ENCODE measurements at regions not wholly inside any gene's neighbourhood (a gene's known extent, or its start where the extent isn't known, plus 50 kb on each side); places are given as distances from the start of the nearest gene placed in this dataset.
A peak's percentile ranks its signal among the peaks of the same experiment; 100 is the strongest.

DNA sequence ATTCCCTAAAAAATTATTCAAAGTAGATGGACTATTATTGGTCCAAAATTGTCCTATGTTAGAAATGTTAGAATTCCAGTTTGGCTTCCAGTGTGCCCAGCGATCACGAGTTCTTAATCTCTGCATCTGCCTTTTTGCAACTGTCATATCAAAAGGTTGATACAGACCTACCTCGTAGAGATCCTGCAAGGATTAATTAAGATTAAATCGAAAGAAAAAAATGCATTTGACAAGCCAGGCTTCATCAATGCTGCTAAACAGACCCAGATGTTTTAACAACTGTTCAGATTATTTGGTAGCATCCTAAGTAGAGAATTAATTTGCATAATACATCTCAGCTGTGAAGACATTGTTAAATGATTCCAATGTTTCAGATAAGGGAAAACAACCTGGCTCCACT lies 336.5 kb downstream of the CRPPA start:
- no peak for DNase-seq

DNA sequence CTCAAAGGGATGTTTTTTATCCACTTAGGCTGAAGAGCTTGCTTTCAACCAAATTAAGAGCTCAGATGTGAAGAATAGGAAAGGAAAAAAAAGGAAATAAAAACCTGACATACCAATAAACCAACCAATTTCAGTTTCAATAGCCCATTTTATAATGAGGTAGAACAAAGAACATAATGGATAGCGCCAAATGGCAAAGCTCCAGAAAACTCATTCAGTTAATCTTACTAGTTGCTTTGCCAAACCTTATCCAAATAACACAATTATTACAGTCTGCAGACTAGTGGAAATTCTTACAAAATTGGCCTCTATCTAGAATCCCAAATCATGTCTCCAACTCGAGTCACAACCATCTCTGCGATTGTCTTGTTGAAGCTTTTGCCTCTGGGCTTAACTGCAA lies 337.0 kb downstream of the CRPPA start:
- DNase-seq: no peak

DNA sequence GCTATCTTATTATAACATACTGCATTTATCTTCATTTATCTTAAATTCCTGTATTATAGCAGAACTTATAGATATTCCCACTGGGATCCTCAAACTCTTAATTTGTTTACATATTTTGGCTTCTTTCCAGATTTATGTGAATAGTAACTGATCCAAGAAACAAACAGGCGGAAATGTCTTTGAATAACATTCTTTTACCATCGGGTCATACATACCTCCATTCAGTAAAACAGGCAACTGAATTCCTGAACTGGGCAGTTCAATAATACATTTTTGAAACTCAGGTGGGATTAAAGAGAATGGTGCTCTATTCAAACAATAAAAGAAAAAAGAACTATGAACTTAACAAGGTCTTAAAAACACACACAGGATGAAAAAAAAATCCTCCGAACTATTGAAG lies 337.4 kb downstream of the CRPPA start:
- no peak for DNase-seq

DNA sequence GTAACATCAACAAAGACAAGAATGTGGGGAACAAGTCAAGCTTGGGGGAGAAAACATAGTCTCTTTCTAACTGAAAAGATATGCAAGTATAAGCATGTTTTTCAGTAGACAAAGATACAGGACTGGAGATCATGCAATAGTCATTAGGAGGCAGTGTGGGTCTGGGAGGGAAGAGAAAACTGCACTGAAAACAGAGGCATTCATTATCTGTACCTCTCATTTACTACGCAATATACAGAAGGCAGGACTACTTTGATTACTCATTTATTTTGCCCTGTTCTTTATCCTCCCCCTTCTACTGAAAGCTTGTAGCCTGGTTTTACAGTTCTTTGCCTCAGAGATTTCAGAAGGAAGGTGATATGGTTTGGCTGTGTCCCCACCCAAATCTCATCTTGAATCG lies 341.2 kb downstream of the CRPPA start:
- no peak for DNase-seq

DNA sequence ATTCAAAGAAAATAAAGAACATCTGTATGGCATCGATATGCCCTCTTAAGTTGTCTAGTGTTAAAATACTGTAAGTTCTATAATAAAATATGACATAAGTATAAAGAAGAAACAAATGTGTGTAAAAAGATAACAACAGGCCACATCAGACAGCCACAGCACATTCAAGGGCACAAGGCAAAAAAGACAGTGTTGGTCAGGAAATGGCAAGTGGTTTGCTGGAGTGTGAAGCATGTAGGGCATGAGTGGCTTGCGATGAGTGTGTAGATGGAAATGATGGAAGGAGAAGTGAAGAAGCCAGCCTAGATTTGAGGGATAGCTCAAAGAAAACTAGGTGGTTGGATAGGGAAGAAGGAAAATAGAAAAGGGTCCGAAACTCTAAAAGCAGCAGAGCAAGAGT lies 341.6 kb downstream of the CRPPA start:
- DNase-seq: no peak

DNA sequence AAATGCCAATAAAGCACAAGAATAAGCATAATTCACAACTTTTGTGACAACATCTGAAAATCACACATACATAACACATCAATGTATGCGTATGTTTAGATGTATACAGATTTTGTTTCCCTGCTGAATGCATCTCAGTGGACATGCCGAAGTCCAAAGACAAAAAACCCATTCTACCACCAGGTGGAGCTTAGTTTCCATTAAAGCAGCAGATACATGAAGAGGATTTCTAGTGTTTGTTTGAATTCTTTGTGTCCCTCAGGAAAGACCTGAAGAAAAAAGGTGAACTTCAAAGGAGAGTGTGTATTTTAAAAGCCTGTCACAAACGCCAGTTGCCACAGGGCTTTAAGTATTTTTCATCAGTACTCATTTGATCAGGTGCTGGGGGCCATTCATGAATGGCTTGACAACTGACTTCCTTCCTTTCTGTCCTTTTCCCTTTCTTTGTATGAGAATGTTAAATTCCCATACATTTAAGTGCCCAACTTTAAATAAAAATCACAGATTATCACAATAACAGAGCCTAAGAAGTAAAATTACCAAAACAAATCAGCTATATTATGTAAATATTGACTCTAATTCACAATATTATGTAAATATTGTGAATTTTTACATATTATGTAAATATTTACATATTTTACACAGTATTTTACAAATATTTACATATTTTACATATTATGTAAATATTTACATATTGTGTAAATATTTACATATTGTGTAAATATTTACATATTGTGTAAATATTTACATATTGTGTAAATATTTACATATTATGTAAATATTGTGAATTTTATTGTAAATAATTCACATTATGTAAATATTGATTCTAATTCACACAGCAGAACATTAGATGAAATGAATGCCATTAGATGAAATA lies 343.0 kb downstream of the CRPPA start:
- peak in 1 of 2 donors; percentile 5 for DNase-seq

DNA sequence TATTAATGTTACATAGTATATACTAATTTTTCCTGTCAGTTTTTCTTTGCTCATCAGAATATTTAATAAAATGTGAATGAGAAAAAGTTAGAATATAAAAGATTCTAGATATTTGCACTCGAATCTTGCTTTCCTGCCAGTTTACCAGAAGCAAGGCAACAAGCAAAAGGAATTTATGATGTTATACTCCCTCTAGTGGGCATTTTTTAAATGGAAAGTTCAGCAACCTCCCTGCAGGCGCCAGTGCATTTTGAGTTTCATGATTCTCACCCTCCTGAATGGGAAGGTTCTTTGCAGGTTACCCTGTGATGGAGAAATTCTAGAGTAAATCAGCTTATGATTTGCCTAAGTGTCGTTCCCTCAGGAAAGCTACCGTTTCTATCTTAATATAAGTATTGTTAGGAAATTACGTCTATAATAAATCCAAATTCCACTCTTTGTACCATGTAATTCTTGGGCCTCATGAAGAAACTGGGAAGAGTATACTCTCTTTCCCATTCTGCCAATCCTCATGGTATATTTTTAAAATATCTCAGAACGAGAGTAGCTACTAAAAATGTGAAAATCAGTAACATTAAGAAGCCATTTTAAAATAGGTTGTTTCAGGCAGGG lies 350.0 kb downstream of the CRPPA start:
- DNase-seq: no peak

DNA sequence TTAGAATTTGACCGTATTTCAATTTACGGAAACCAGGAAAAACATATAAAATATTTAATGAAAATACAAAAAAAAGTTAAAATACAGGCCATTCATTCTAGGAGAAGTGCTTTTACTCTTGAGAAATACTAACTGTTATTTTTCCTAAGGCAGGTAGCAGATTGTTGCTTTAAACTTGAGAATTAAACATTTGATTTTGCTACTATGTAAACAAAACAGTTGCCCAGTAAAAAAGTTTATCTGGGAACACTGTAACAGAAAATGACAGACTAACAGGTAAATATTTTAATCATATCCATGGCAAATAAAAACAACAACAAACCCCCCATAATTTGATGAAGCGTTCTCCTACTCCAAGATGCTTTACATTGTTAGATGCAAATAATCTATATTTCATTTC lies 350.5 kb downstream of the CRPPA start:
- DNase-seq: no peak

DNA sequence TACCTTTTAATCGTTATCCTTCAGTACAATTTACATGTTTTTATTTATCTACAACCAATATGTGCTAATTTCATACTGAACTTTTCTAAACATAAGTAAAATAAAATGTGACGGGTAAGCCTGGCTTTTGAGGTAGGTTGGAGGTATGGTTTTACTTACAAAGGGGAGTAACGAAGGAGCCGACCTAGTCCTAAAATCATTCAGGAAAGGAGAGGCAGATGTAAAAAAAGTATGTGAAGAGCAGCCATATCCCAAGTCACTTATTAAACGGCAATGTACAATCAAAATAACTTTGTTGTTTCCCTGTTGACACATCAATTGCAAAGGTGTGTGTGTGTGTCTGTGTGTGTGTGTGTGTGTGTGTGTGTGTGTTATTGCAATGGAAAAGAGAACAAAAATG lies 351.3 kb downstream of the CRPPA start:
- no peak for DNase-seq

DNA sequence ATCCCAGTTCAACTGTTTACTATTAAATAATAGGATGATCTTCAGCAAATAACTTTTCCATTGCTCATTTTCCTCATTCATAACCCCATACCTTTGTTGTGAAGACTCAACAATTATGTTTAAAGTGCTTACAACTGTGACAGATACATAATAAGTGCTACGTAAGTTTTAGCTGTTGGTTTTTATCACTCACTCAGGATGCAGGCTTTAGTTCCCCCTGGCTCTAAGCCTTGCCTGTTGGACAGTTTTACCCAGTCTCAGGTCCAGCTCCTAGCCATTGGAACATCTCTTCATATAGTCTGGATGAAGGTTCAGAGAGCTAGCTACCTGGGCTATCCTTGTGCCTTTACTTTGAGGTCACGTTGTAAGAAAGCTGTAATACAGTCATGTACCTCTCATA lies 353.2 kb downstream of the CRPPA start:
- DNase-seq: no peak

DNA sequence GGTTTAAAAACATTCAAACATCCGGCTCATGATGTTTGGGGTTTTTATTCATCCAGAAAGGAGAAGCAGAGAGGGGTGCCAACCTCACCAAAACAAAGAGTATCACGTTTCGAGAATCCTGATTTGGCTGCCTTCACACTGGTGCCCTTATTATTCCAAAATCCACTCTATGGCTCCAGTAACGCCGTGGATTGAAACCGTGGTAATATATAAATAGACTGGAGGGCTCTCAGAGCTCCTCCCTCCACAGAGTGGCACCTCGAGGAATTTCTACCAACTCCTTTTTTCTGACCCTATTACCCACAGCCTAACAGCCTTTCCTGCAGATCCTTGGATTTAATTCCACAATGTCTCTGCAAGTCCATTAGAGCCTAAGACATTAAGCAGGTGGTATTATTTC lies 353.6 kb downstream of the CRPPA start:
- DNase-seq: no peak

DNA sequence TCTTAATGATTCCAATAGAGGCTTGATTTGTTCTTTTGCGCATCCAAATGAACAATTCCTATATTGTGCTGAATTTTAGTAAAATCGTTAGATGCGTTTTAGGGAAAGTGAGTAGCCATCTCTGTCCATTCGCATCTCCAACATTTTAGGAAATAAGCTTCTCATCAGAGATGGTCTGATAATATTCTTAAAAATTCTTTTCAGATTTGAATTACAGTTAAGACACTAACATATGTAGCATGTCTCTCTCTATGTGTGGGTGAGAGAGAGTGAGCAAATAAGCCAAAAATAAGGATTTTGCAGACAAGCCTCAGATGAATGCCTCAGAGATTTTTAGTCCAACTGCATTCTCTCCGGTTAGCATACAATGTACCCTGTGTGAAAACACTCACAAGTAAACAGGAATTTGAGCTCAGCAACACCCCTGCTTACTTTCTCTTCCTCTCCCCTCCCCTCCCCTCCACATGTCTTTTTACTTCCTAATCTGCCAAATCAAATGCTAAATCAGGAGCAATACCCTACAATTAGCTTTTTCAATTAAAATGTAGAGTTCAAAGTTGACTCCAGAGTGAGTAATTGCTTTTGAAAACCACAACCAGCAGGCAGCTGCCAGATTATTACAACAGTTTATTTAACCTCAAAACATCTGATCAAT lies 354.4 kb downstream of the CRPPA start:
- no peak for DNase-seq

DNA sequence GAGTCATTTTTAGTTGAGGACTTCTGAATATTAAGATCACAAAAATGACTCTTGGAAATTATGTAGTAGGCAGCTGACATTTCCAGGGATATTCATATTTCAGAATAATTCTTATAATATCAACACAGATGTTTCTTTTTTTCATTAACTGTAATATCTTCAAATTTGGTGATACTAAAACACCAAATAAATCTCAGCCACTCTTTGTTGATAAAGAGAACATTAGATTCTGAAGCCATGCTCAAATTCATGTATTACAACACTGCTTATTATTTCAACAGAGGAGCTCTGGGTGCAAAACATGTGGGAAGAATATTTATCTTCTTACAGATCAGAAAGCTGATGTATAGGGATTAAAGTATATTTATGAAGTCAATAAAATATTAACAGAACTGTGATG lies 355.4 kb downstream of the CRPPA start:
- DNase-seq: no peak

DNA sequence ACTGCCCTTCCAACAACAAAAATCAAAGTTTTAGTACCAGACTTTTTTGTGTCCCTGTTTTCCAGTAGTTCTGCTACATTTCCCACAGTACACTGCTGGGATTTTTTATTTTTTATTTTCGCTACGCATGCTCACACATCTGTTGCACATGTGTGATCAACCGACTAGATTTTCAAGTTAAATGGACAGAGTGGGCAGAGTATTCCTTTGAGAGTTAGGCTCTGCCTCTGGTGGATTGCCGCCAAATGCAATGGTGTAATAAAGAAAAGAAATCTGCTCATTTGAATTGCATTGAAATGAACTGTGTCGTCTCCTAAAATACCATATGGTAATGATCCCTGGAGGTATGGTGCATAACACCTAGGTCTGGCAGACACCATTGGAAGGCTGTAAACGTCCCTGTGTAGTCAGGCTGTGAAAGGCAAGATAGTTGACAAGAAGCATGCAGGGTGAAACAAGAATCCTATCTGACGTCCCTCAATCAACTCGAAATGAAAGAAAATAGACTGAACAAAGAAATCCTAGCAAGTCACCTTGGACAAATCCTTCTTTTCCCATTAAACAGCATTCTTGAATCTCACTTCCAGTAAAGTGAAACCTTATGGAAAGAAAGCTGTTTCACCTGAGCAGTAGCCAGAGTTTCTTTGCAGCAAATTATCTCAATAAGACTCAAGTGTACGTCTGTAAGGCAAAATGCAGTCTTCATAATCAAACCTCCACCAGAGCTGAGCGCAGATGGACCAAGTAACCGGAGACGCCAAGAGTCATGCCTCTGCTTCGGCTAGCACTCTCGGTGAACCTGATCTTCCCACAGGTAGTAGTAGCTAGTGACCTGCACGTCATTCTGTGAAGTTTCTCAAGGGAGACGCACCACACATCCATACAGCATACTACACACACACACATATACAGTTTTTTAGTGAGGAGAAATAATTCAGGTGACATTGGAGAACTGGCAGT lies 357.3 kb downstream of the CRPPA start:
- no peak for DNase-seq

DNA sequence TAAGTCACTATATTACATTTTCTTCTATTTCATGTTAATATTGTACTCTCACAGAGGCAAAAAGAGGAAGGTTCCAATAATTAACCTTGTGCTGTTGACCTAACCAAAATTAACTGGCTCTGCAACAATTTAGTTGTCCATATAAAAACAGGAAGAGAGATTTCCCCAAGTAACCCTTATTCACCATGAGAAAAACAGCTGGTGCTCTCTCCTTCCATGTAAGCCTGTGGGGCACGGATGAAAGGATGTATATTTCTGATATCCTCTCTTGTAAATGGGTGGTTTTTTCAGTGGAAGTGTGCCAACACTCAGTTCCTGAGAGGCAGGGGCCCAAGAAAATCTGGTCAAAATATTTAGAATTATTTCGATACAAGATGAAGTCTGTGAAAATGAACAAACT lies 358.1 kb downstream of the CRPPA start:
- DNase-seq: no peak

DNA sequence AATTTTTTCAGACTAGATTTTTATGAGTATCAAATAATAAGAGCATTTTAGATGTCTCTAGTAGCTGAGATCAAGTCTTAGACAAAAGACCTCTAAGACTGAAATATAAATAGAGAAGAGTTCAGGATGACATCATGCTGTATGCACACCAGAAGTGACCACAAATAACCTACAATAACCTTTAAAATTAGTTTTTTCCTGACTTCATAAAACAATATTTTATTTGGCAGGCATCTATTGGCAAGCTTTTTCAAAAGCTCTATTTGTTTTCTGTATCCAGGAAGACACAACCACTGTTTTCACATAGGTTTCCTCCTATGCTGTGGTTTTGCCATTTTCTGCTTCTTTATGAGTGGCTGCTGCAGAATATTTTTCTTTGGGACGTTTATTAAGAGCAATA lies 359.1 kb downstream of the CRPPA start:
- DNase-seq: no peak

DNA sequence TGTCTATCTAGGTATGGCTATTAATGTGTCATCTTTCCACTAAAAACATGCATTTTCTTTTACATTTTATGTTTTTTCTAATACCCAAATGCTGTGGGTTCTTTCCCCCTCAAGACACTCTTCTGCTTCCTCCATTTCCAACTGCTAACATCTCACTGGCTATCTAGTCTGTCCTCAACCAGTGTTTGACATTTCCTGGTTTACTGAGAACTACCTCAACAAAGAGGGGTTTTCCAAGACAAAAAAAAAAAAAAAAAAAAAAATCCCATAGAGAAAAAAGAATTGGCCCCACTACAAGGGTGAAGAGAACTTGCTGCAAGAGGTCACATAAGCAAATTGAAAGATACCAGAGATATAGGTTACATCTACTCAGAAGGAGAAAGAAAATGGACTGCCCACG lies 359.7 kb downstream of the CRPPA start:
- DNase-seq: no peak

DNA sequence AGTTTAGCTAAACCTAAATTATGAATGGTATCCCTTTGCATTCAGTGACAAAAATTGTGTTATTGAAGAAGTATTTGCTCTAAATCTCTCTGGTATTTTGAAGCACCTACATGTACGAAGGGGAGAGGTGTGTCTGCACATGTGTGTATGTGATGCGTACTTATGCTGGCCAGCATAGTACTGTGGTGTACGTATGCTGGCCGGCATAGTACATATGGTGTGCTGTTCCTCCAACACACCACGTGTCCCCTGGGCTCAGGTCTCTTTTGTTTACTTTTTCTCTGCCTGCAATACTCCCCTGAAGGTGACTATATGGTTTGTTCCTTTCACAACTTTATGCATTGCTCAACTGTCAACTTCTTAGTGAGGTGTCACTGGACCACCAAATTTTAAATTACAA lies 360.3 kb downstream of the CRPPA start:
- DNase-seq: no peak

DNA sequence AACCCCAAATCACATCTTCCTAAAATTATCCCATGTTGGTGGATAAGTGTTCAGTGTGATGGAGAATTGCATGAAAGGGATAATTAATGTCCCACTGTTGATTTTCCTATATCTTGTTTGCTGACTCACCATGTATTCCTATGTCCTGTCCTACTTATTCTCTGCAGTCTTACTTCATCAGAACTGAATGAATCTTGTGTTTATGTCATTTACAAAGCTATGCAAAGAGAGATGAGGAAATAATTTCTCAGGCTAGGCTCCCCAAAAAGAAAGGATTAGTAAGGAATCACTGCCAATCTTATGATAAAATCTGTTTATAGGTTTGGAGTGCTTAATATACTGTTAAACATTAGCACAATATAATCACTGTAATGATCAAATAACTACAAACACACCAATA lies 360.8 kb downstream of the CRPPA start:
- DNase-seq: no peak

DNA sequence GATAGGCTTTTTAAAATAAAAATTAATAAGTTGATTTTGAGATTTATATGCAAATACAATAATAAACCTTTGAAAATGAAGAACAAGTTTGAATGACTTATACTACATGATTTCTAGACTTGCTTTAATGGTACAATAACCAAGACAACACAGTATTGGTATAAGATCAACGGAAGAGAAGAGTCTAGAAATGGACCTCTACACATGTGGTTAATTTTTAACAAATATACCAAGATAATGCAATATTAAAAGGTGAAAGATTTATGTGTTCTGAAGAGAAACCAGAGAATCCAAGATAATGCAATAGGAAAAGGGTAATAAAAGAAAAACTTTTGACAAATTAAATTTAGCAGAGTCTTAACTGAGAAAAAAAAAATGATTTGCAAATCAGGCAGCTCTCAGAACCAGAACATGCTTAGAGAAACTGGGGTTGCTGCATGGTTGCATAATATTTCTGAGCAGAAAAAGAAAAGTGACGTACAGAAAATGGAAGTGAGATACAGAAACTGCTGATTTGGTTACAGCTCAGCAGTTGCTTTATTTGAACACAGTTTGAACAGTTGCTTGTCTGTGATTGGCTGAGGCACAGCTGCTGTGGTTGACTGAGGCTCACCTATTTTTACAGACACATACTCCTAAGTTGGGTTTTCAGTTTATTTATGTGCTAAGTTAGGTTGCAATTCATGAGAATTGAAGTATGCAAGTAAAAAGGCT lies 365.9 kb downstream of the CRPPA start:
- no peak for DNase-seq

DNA sequence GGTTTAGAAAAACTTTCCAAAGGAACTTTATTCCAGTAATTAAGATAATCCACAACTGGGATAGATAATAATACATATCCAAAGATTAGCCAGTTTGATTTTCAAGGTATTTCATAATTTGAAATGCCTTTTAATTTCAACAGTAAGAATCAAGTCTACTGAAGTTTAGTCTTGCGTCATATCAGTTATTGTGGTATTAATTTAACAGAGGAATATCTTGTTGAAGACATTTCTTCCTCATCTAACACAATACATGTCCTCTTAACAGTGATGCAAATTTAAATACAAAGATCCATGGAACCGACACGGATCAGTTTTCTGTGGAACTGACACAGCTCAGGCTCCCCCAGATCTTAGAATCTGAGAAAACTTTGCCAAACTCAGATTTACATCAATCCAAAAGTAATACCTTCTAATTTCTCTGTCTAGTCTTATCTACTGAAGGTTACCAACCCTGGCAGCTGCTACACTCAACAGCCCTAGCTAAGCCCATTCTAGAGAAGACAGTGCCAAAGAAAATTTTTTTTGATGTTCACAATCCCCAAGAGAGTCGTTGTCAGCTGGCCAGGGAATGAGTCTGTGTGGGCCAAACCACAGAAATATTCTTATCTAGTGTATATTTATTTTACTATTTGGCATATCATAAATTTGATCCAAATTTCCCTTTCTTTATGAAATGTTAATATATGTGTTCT lies 365.2 kb upstream of the MEOX2 start:
- no peak for DNase-seq

DNA sequence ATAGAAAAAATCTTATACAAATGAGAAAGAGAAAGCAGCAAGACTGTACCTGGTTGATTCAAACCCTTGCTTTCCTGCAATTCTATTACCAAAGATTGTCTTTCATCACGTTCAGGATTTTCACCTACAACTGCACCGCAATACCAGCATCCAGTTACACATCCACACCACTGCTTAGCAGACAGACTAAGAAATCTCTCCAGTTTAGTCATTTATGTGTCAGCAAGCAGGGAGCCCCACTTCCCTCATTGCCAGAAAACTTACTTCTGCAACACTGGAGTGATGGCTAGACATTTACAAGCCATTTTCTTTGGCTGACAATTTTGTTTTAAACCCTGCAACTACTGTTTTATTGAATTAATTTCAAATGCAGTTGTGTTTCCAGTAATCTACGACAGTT lies 359.6 kb upstream of the MEOX2 start:
- no peak for DNase-seq
